HL-60 (cell line): ENCODE measurements at regions not wholly inside any gene's neighbourhood (a gene's known extent, or its start where the extent isn't known, plus 50 kb on each side); places are given as distances from the start of the nearest gene placed in this dataset.

Source experiments
- POLR2AphosphoS5 ChIP-seq: IDR thresholded peaks from 2 replicates; pipeline ENCODE4 v1.6.1; 2012; ENCODE audit warnings: low read depth
- REST ChIP-seq: IDR thresholded peaks from 2 replicates; pipeline ENCODE4 v1.6.1; 2012; ENCODE audit warnings: low read depth; ENCODE audit not compliant: insufficient replicate concordance
- SPI1 ChIP-seq: IDR thresholded peaks from 2 replicates; pipeline ENCODE4 v1.6.1; 2012; ENCODE audit warnings: low read depth, mild to moderate bottlenecking, borderline replicate concordance
- TF ChIP-seq, protein P1 (sequence below): IDR thresholded peaks from one replicate; pipeline ENCODE4 v1.5.1; 2011; ENCODE audit warnings: low read length, control low read depth, inconsistent platforms; ENCODE audit not compliant: insufficient read depth

- TF ChIP-seq, protein P1, sequence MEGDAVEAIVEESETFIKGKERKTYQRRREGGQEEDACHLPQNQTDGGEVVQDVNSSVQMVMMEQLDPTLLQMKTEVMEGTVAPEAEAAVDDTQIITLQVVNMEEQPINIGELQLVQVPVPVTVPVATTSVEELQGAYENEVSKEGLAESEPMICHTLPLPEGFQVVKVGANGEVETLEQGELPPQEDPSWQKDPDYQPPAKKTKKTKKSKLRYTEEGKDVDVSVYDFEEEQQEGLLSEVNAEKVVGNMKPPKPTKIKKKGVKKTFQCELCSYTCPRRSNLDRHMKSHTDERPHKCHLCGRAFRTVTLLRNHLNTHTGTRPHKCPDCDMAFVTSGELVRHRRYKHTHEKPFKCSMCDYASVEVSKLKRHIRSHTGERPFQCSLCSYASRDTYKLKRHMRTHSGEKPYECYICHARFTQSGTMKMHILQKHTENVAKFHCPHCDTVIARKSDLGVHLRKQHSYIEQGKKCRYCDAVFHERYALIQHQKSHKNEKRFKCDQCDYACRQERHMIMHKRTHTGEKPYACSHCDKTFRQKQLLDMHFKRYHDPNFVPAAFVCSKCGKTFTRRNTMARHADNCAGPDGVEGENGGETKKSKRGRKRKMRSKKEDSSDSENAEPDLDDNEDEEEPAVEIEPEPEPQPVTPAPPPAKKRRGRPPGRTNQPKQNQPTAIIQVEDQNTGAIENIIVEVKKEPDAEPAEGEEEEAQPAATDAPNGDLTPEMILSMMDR, result no peak
- no peak for TF ChIP-seq REST
- no peak for TF ChIP-seq POLR2AphosphoS5
- TF ChIP-seq SPI1, result no peak
These were observed 1202.7 kb downstream of the SORCS3 start for GRCh38 chr10:105843786-105844185.
